HCT116 (cell line): ENCODE measurements at regions not wholly inside any gene's neighbourhood (a gene's known extent, or its start where the extent isn't known, plus 50 kb on each side); places are given as distances from the start of the nearest gene placed in this dataset.
"Not testable (repeated sequence)": the region's sequence is repeated elsewhere in the genome, so short reads cannot be mapped to it uniquely, and the experiment has no call there.

Experiments used
- ATAC-seq: fragments of 200-7000 bp; cut with Tn5 transposase; 2 replicates; pipeline ENCODE4 v1.9.1; 2020; ENCODE audit warnings: mild to moderate bottlenecking, moderate library complexity
- BruUV-seq: library from RNA; stranded (reverse); fragments of 400-500 nt; replicated peaks from 2 replicates; lab custom pipeline; 2021; lab: Mats Ljungman, UMichigan
- CTCF ChIA-PET: fragments of 300-600 bp; sonication (Branson Sonifier 250); formaldehyde crosslinking; loops from one replicate; lab custom pipeline; 2021; ENCODE audit warnings: antibody characterized with exemption; lab: Charles Lee
- POLR2A ChIA-PET: fragments of 300-600, 350-600 bp; sonication (Branson Sonifier 250); formaldehyde crosslinking; loops from one replicate; lab custom pipeline; 2021; ENCODE audit warnings: antibody characterized with exemption; lab: Charles Lee
- RAD21 ChIA-PET, 2 experiments: fragments of 300-600 bp; sonication (Branson Sonifier 250); formaldehyde crosslinking; loops; one replicate each; lab custom pipeline; 2023; ENCODE audit warnings: low total read pairs in 2 of 2; ENCODE audit not compliant: uncharacterized antibody in 2 of 2, unreplicated experiment in 2 of 2, low non-redundant PET in 1 of 2; lab: Charles Lee
- DNase-seq: peaks from one replicate; pipeline ENCODE4 v3.0.0-alpha.2; 2010; ENCODE audit warnings: low read depth, low spot score
- H2AFZ ChIP-seq: fragments of 200-600 bp; shearing (Covaris generic), sonication (generic); 2 replicates; pipeline ENCODE4 v1.6.1; 2017; ENCODE audit warnings: low read depth, mixed run types, mixed read lengths, antibody characterized with exemption, low read length; ENCODE audit not compliant: poor library complexity, severe bottlenecking
- H3K27ac ChIP-seq: 2 replicates; pipeline ENCODE4 v1.5.1; 2012; ENCODE audit warnings: low read depth, low read length
- H3K27me3 ChIP-seq: fragments of 200-600 bp; sonication (generic); 2 replicates; pipeline ENCODE4 v1.6.1; 2016; ENCODE audit warnings: mixed run types, low read length, mixed read lengths; ENCODE audit not compliant: insufficient read depth
- H3K36me3 ChIP-seq, 2 experiments: fragments of 200-500 bp in 1 of 2; fragments of 200-600 bp in 1 of 2; sonication (Bioruptor generic) in 1 of 2; sonication (generic) in 1 of 2; 2 replicates each; pipeline versions ENCODE4 v1.5.1 to v1.6.1; 2014 to 2016; ENCODE audit warnings: low read length in 2 of 2, inconsistent platforms in 1 of 2, mixed read lengths in 1 of 2, mixed run types in 1 of 2; ENCODE audit not compliant: insufficient read depth in 2 of 2, control insufficient read depth in 1 of 2
- H3K4me1 ChIP-seq, 2 experiments: fragments of 200-600 bp in 1 of 2; sonication (generic) in 1 of 2; 2 replicates each; pipeline versions ENCODE4 v1.5.1 to v1.6.1; 2012 to 2017; ENCODE audit warnings: low read length in 2 of 2, inconsistent platforms in 1 of 2, mild to moderate bottlenecking in 1 of 2, mixed read lengths in 1 of 2, mixed run types in 1 of 2, moderate library complexity in 1 of 2; ENCODE audit not compliant: insufficient read depth in 2 of 2, control insufficient read depth in 1 of 2
- H3K4me2 ChIP-seq: fragments of 200-600 bp; sonication (generic); 2 replicates; pipeline ENCODE4 v1.6.1; 2017; ENCODE audit warnings: mixed run types, low read length, mixed read lengths
- H3K4me3 ChIP-seq, 2 experiments: fragments of 200-600 bp in 1 of 2; sonication (generic) in 1 of 2; replicated peaks in 1 of 2; 2 replicates each; pipeline ENCODE4 v1.5.1; 2011 to 2016; ENCODE audit warnings: low read length in 2 of 2, control low read depth in 1 of 2, low read depth in 1 of 2, mild to moderate bottlenecking in 1 of 2, mixed read lengths in 1 of 2, mixed run types in 1 of 2
- H3K79me2 ChIP-seq: fragments of 200-600 bp; sonication (generic); 2 replicates; pipeline ENCODE4 v1.6.1; 2017; ENCODE audit warnings: mild to moderate bottlenecking, mixed run types, low read length, moderate library complexity, mixed read lengths; ENCODE audit not compliant: insufficient read depth
- H3K9ac ChIP-seq: fragments of 200-600 bp; sonication (generic); 2 replicates; pipeline ENCODE4 v1.6.1; 2016; ENCODE audit warnings: low read length, mixed read lengths
- H3K9me2 ChIP-seq: fragments of 200-600 bp; sonication (generic), shearing (Covaris generic); 2 replicates; pipeline ENCODE4 v1.6.1; 2017; ENCODE audit warnings: mixed run types, mild to moderate bottlenecking, moderate library complexity; ENCODE audit not compliant: insufficient read depth
- H3K9me3 ChIP-seq, 2 experiments: fragments of 200-500 bp in 1 of 2; fragments of 200-600 bp in 1 of 2; sonication (Bioruptor generic) in 1 of 2; sonication (generic) in 1 of 2; 2 replicates each; pipeline ENCODE4 v1.6.1; 2014 to 2017; ENCODE audit warnings: low read length in 2 of 2, mixed read lengths in 2 of 2, inconsistent platforms in 1 of 2, low read depth in 1 of 2, mild to moderate bottlenecking in 1 of 2, mixed run types in 1 of 2, moderate library complexity in 1 of 2; ENCODE audit not compliant: control insufficient read depth in 1 of 2, insufficient read depth in 1 of 2
- H4K20me1 ChIP-seq: fragments of 200-600 bp; sonication (generic), shearing (Covaris generic); 2 replicates; pipeline ENCODE4 v1.6.1; 2017; ENCODE audit warnings: mixed run types, mild to moderate bottlenecking, moderate library complexity; ENCODE audit not compliant: insufficient read depth
- CBX3 ChIP-seq: IDR thresholded peaks from 2 replicates; pipeline ENCODE4 v1.6.1; 2012; ENCODE audit warnings: low read depth
- REST ChIP-seq: IDR thresholded peaks from 2 replicates; pipeline ENCODE4 v1.6.1; 2012; ENCODE audit warnings: low read depth
- TCF7L2 ChIP-seq: IDR thresholded peaks from 2 replicates; pipeline ENCODE4 v1.7.0; 2011; ENCODE audit warnings: borderline replicate concordance, inconsistent platforms; ENCODE audit not compliant: insufficient read depth, insufficient read length; ENCODE audit errors: extremely low read depth
- intact Hi-C: fragments of 100-400 bp; cut with micrococcal nuclease; formaldehyde crosslinking; loops from 2 replicates; pipeline ENCODE4 v1.10.0; 2022

DNA sequence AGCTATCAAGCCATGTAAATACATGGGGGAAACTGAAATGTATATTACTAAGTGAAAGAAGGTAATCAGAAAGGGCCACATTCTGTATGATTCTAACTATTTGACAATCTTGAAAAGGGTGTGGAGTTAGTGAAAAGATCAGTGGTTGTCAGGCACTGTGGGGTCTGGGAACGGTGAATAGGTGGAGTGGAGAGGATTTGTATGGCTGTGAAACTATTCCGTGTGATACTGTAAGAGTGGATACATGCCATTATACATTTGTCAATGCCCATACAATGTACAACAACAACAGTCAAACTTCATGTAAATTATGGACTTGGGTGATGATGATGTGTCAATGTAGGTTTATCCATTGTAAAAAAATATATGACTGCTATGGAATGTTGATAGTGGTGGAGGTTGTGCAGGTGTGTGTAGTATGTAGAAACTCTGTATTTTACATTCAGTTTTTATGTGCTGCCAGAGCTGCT, 1116.2 kb downstream of the SUCLG1 start (continued):
- no peak for TF ChIP-seq REST
- no peak for TF ChIP-seq TCF7L2
- no peak for TF ChIP-seq CBX3

DNA sequence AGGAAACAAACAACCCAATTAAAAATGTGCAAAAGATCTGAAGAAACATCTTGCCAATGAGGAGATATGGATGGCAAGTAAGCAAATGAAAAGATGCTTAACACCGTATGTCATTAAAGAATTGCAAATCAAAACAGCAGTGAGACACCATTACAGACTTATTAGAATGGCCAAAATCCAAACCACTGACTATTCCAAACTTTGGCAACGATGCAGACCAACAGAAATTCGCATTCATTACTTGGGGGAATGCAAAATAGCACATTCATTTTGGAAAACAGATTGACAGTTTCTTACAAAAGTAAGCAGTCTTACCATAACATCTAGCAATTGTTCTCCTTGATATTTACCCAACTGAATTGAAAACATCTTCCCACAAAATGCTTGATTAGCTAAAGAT, 1118.7 kb downstream of the SUCLG1 start:
- intact Hi-C loops: no loop called here
- POLR2A ChIA-PET: no interaction called here

DNA sequence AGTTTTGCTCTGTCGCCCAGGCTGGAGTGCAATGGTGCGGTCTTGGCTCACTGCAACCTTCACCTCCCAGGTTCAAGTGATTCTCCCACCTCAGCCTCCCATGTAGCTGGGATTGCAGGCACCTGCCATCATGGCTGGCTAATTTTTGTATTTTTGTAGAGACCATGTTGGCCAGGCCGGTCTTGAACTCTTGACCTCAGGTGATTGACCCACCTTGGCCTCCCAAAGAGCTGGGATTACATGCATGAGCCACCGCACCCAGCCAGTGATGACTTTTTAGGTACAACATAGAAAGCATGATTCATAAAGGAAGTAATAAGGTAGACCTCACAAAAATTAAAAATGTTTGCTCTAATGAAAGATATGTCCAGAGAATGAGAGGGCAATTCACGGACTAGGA, 1119.1 kb downstream of the SUCLG1 start:
- BruUV-seq, H2AFZ ChIP-seq, POLR2A ChIA-PET: not testable (repeated sequence)

More for the DNA sequence above, 1118.7 kb downstream of the SUCLG1 start:
- Histone ChIP-seq H3K27me3 (no peaks in the 10 kb centered on the region), H3K4me3 (no peak overlapping the region), H3K4me1 (no peaks in the 10 kb centered on the region), H3K27ac (no peak overlapping the region), H3K4me2 (no peak overlapping the region), H3K9me2 (no peaks in the 10 kb centered on the region), H2AFZ (no peak overlapping the region), H3K9me3 (no peaks in the 10 kb centered on the region), H3K9ac (no peak overlapping the region), H4K20me1 (no peaks in the 10 kb centered on the region), H3K79me2 (no peaks in the 10 kb centered on the region), H3K36me3 (no peaks in the 10 kb centered on the region)
- CTCF ChIA-PET: no interaction called here
- RAD21 ChIA-PET: no interaction called here
- ATAC-seq (no peak), DNase-seq (no peak)
- BruUV-seq: no TSS peak
- TF ChIP-seq TCF7L2: no peak

More for the DNA sequence above, 1119.1 kb downstream of the SUCLG1 start:
- H3K4me2 ChIP-seq, H3K9me3 ChIP-seq, DNase-seq, intact Hi-C loops, H3K79me2 ChIP-seq, H3K9ac ChIP-seq, ATAC-seq, RAD21 ChIA-PET, CTCF ChIA-PET, H3K4me1 ChIP-seq, H3K27me3 ChIP-seq, H3K9me2 ChIP-seq, H4K20me1 ChIP-seq, H3K4me3 ChIP-seq, H3K27ac ChIP-seq, H3K36me3 ChIP-seq: not testable (repeated sequence)
